ENCODE measurements at regions not wholly inside any gene's neighbourhood (a gene's known extent, or its start where the extent isn't known, plus 50 kb on each side); places are given as distances from the start of the nearest gene placed in this dataset.

- Histone ChIP-seq H3K4me1 (ENCODE audit: low read depth) (no peaks in the 10 kb centered on the region), H3K36me3 (no peaks in the 10 kb centered on the region), H3K27ac (no peak overlapping the region), H3K9me3 (ENCODE audit: low read depth) (no peaks in the 10 kb centered on the region), H3K27me3 (no peaks in the 10 kb centered on the region), H3K4me3 (no peak overlapping the region)
- TF ChIP-seq, protein P1, sequence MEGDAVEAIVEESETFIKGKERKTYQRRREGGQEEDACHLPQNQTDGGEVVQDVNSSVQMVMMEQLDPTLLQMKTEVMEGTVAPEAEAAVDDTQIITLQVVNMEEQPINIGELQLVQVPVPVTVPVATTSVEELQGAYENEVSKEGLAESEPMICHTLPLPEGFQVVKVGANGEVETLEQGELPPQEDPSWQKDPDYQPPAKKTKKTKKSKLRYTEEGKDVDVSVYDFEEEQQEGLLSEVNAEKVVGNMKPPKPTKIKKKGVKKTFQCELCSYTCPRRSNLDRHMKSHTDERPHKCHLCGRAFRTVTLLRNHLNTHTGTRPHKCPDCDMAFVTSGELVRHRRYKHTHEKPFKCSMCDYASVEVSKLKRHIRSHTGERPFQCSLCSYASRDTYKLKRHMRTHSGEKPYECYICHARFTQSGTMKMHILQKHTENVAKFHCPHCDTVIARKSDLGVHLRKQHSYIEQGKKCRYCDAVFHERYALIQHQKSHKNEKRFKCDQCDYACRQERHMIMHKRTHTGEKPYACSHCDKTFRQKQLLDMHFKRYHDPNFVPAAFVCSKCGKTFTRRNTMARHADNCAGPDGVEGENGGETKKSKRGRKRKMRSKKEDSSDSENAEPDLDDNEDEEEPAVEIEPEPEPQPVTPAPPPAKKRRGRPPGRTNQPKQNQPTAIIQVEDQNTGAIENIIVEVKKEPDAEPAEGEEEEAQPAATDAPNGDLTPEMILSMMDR (IDR thresholded peaks at IDR 0.05; ENCODE audit: low read depth, low read length): no peak
- DNase-seq (ENCODE audit: low read depth in 1 of 2, low spot score in 1 of 2): no peak
Observed at GRCh38 chr20:55353206-55353605, 652.1 kb downstream of the CBLN4 start.

DNA sequence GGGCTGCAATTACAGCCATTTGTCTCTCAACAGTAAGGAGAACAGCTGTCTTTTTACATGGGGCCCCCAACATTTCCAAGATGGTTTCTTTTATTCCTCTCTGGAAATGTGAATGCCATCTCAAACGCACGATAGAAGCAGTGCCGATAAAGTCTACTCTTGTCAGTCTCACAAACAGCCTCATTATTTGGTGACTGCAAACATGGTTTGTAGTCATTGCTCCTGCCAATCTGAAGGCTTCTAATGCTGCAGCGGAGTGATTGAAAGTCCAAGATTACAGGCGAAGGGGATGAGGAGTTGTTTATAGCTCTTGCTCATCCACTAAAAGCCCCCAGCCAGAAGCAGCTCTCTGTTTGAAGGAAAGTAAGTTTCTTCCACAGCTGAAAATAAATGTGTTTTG, 657.1 kb downstream of the CBLN4 start:
- no peak for DNase-seq (ENCODE audit: low read depth in 1 of 2, low spot score in 1 of 2)
- Histone ChIP-seq H3K27ac (no peak overlapping the region), H3K36me3 (no peaks in the 10 kb centered on the region), H3K27me3 (no peaks in the 10 kb centered on the region), H3K4me1 (ENCODE audit: low read depth) (no peaks in the 10 kb centered on the region), H3K9me3 (ENCODE audit: low read depth) (no peaks in the 10 kb centered on the region), H3K4me3 (no peak overlapping the region)
- TF ChIP-seq, protein P1 (IDR thresholded peaks at IDR 0.05; ENCODE audit: low read depth, low read length): no peak

GRCh38 chr20:55342822-55343221, 662.5 kb downstream of the CBLN4 start:
- H3K9me3 ChIP-seq (ENCODE audit: low read depth): no peaks in the 10 kb centered on the region
- H3K27me3 ChIP-seq: no peaks in the 10 kb centered on the region
- no peak overlapping the region for H3K4me3 ChIP-seq
- no peak overlapping the region for H3K27ac ChIP-seq
- TF ChIP-seq, protein P1 (IDR thresholded peaks at IDR 0.05; ENCODE audit: low read depth, low read length): no peak
- H3K4me1 ChIP-seq (ENCODE audit: low read depth): peaks cover 10% of the 10 kb centered on the region
- H3K36me3 ChIP-seq: no peaks in the 10 kb centered on the region
- no peak for DNase-seq (ENCODE audit: low read depth in 1 of 2, low spot score in 1 of 2)

DNA sequence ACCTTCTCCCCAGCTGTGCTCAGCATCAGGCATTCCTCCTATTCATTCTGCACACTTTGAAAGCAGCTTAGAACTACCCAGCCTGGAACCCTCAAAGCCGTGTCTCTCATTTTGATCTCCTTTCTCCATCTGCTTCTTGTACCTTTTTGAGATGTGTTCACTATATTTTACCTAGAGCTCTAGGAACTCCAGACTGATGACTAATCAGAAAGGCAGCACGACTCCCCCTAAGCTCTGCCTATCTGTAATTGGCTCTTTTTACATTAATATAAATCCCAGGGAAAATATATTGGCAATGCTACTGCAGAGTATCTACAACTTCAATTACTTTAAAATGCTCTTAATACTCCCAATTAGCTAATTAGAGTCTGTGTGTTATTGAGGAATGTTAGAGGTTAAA, 671.5 kb downstream of the CBLN4 start:
- H3K27ac ChIP-seq: no peak overlapping the region
- H3K9me3 ChIP-seq (ENCODE audit: low read depth): no peaks in the 10 kb centered on the region
- no peak overlapping the region for H3K4me3 ChIP-seq
- no peaks in the 10 kb centered on the region for H3K36me3 ChIP-seq
- TF ChIP-seq, protein P1 (IDR thresholded peaks at IDR 0.05; ENCODE audit: low read depth, low read length): no peak
- no peaks in the 10 kb centered on the region for H3K4me1 ChIP-seq (ENCODE audit: low read depth)
- H3K27me3 ChIP-seq: no peaks in the 10 kb centered on the region
- DNase-seq (ENCODE audit: low read depth in 1 of 2, low spot score in 1 of 2): no peak

DNA sequence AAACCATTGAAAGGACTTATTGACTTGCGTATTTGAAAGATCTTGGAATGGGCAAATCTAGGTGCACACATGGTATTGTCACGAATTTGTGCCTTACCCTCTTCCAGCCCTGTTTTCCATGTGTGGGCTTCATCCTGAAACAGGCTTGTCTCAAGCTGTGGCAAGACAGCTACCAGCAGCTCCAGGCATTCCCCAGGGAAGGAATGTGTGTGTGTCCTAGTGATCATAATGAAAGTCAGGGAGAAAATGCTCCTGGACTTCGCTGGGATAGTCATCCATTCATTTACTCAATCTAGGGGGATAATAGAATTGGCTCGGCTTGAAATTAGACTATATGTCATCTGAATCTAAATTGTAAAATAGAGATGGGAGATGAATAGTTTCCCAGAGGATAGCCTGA, 676.2 kb downstream of the CBLN4 start:
- H3K4me1 ChIP-seq (ENCODE audit: low read depth): no peaks in the 10 kb centered on the region
- no peaks in the 10 kb centered on the region for H3K36me3 ChIP-seq
- no peaks in the 10 kb centered on the region for H3K27me3 ChIP-seq
- H3K4me3 ChIP-seq: no peak overlapping the region
- peak in 1 of 2 donors; percentile 46 for DNase-seq (ENCODE audit: low read depth in 1 of 2, low spot score in 1 of 2)
- H3K27ac ChIP-seq: no peak overlapping the region
- no peaks in the 10 kb centered on the region for H3K9me3 ChIP-seq (ENCODE audit: low read depth)
- TF ChIP-seq, protein P1 (IDR thresholded peaks at IDR 0.05; ENCODE audit: low read depth, low read length): no peak

DNA sequence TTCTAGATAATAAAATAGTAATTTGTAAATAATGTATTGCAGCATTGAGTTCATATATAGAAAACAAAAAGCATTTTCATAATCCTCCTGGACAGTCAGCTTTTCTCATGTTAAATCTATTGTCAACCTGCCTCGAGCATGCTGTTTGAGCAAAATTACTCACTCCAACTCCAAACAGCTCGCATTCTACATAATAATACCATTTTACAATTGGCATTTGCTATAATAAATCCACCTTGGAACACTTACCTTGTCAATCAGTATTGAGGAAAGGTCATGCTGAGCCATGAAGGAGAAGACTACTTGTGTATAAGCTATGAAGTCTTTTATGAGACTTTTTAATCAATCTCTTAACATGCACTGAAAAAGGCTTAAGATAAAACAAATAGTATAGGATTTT, 682.6 kb downstream of the CBLN4 start:
- TF ChIP-seq, protein P1 (IDR thresholded peaks at IDR 0.05; ENCODE audit: low read depth, low read length): no peak
- Histone ChIP-seq H3K4me1 (ENCODE audit: low read depth) (no peaks in the 10 kb centered on the region), H3K27me3 (no peaks in the 10 kb centered on the region), H3K36me3 (no peaks in the 10 kb centered on the region), H3K27ac (no peak overlapping the region), H3K9me3 (ENCODE audit: low read depth) (no peaks in the 10 kb centered on the region), H3K4me3 (no peak overlapping the region)
- DNase-seq (ENCODE audit: low read depth in 1 of 2, low spot score in 1 of 2): no peak
